Peyer's patch (tissue), 4 donors: ENCODE measurements at regions not wholly inside any gene's neighbourhood (a gene's known extent, or its start where the extent isn't known, plus 50 kb on each side); places are given as distances from the start of the nearest gene placed in this dataset.

ENCODE experiments used
- POLR2A ChIP-seq, 2 donors: fragments of 450-650 bp; IDR thresholded peaks; one replicate each; pipeline ENCODE4 v1.5.1; 2017; ENCODE audit warnings: antibody characterized with exemption in 2 of 2, mild to moderate bottlenecking in 2 of 2, moderate library complexity in 2 of 2
- TF ChIP-seq, protein P1 (sequence below), 6 experiments: fragments of 450-650 bp in 4 of 6; fragments of 200-600 bp in 2 of 6; sonication (generic) in 1 of 6; IDR thresholded peaks; one replicate each; pipeline ENCODE4 v1.5.1; 2017 to 2019; ENCODE audit warnings: antibody characterized with exemption in 6 of 6, mild to moderate bottlenecking in 3 of 6, moderate library complexity in 1 of 6

DNA sequence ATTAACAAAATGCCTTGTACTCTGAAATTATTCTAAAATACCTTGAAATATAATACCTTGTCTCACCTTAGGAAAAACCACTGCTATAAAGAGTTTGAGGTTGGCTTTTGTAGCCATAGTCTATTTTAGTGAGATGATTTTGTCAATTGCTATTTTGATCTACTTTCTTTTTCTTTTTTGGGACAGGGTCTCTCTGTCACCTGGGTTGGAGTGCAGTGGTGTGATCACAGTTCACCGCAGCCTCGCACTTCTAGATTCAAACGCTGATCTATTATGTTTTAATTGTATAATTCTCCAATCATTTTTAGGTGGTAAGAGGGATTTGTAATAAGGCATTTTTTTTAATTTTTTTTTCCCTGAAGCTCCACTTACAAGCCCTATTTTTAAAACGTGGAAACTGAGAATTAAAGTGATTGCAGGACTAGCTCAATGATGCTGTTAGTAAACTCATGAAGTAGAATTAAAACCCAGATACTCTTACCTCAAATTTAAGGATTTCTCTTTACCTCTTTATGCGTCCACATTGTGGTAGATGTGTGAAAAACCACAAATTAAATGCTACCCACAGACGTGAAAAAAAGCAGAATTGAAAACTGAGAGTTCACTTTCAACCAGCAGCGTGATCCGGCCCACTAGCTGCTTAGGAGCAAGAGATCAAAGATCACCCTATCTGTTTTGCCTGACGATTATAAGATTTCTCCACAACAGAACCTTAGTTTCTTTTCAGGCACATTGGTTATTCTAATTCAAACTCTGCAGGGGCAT lies 384.2 kb downstream of the CGGBP1 start:
- TF ChIP-seq, protein P1, sequence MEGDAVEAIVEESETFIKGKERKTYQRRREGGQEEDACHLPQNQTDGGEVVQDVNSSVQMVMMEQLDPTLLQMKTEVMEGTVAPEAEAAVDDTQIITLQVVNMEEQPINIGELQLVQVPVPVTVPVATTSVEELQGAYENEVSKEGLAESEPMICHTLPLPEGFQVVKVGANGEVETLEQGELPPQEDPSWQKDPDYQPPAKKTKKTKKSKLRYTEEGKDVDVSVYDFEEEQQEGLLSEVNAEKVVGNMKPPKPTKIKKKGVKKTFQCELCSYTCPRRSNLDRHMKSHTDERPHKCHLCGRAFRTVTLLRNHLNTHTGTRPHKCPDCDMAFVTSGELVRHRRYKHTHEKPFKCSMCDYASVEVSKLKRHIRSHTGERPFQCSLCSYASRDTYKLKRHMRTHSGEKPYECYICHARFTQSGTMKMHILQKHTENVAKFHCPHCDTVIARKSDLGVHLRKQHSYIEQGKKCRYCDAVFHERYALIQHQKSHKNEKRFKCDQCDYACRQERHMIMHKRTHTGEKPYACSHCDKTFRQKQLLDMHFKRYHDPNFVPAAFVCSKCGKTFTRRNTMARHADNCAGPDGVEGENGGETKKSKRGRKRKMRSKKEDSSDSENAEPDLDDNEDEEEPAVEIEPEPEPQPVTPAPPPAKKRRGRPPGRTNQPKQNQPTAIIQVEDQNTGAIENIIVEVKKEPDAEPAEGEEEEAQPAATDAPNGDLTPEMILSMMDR (IDR thresholded peaks at IDR 0.05), result no peak
- TF ChIP-seq POLR2A (IDR thresholded peaks at IDR 0.05), result no peak
